Erythroblast (primary cell): ENCODE measurements at regions not wholly inside any gene's neighbourhood (a gene's known extent, or its start where the extent isn't known, plus 50 kb on each side); places are given as distances from the start of the nearest gene placed in this dataset.

Source experiments
- GATA1 ChIP-seq: IDR thresholded peaks from 2 replicates; pipeline ENCODE4 v1.6.1; 2011; ENCODE audit warnings: low read depth, mild to moderate bottlenecking, control low read depth, low read length, moderate library complexity
- POLR2A ChIP-seq: IDR thresholded peaks from 2 replicates; pipeline ENCODE4 v1.6.1; 2011; ENCODE audit warnings: mild to moderate bottlenecking, low read length

DNA sequence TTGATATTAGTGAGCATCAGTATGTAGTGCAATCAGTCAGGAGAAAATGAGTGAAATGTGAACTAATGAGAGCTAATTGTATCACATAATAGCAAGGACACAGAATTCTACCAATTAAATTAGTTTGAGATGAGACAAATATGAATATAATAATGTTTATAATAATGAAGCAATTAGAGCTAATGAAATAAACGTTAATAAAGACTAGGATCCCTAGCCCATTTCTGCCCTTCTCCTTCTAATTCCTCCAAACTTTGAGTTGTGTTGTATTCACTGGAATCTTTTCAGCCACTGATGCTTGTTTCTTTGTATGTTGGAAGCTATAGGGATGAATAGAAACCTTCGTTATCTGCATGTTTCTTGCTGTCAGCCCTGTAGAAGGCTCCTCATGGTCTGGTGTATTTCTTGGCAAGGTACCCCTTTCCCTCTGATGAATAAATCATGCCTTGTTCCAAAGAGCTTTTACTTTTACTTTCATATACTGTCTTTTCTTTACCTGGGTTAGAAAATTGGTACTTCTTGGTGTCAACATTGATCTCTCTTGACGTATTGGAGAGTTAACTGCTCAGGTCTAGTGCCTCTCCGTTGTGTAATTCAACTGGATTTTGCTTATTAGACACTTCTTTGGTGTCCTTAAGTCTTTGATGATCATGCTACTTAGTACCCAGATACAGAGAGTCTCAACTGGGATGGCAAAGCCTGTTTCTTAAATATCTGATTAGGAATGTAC, 154.8 kb downstream of the PTCSC3 start:
- TF ChIP-seq POLR2A, result no peak
- no peak for TF ChIP-seq GATA1
